ENCODE measurements at regions not wholly inside any gene's neighbourhood (a gene's known extent, or its start where the extent isn't known, plus 50 kb on each side); places are given as distances from the start of the nearest gene placed in this dataset.
"Not testable (repeated sequence)": the region's sequence is repeated elsewhere in the genome, so short reads cannot be mapped to it uniquely, and the experiment has no call there.

GRCh38 chr11:46198245-46199240 lies 77.3 kb upstream of the PHF21A start:
- no peak for DNase-seq
- in situ Hi-C loops (cut with HindIII; ENCODE audit: low pct_ligation_motif_present, low pct_unique_long_range_greater_than_20kb, low sequenced_read_pairs): no loop called here

GRCh38 chr11:46197421-46197820 lies 76.2 kb upstream of the PHF21A start:
- in situ Hi-C loops (cut with HindIII; ENCODE audit: low pct_ligation_motif_present, low pct_unique_long_range_greater_than_20kb, low sequenced_read_pairs): no loop called here
- DNase-seq: no peak

DNA sequence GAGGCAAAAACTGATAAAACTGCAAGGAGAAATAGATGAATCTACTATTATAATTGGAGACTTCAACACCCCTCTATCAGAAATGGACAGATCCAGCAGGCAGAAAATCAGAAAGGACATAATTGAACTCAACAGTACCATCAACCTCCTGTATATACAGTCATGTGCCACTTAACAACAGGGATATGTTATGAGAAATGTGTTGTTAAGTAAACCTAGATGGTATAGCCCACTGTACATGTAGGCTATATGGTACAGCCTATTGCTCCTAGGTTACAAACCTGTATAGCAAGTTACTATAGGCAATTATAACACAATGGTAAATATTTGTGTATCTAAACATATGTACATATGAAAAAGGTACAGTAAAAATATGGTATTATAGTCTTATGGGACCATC lies 66.8 kb upstream of the PHF21A start:
- DNase-seq: no peak
- in situ Hi-C loops (cut with HindIII; ENCODE audit: low pct_ligation_motif_present, low pct_unique_long_range_greater_than_20kb, low sequenced_read_pairs): no loop called here

DNA sequence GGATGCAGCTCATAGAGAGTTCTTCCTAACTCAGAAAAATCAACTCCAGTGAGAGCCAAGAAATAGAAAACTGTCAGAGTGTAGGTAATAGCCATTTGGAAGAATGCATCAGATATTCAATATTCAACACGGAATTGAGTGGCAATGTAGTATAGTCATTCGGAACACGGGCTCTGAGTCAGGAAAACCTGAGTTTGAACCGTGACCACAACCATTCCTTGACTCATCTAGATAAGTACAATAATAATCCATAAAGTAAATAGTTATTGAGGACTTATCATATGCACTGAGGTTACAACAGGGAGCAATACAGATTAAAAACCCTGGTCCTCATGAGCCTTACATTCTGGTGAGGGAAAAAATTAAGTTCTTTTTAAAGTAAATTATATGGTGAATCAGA lies 62.6 kb upstream of the PHF21A start:
- no peak for DNase-seq
- in situ Hi-C loops (cut with HindIII; ENCODE audit: low pct_ligation_motif_present, low pct_unique_long_range_greater_than_20kb, low sequenced_read_pairs): no loop called here

DNA sequence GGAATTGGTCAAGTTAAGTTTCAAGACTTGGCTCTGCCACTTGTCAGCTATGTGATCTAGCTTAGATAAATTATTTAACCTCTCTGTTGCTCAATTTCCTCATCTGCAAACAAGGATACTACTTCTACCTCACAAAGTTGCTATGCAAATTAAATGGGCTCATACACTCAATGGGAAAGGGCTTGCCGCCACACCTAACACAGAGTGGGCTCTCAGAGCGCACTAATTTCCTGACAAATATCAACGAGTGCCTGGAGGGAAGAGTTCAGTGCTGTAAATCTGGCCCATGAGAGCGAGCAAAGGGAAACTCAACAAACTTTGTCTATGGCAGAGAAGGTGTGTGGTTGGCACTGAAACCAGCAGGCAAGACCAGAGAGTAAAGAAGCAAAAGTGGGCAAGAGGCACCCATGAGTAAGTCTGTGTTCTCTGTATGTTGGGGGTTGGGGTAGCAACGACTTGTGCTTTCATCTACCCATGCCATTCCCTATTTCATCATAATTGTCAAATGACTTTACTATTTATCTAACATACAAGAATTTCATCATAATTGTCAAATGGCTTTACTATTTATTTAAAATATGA lies 60.7 kb upstream of the PHF21A start:
- in situ Hi-C loops (cut with HindIII; ENCODE audit: low pct_ligation_motif_present, low pct_unique_long_range_greater_than_20kb, low sequenced_read_pairs): no loop called here
- DNase-seq: no peak

DNA sequence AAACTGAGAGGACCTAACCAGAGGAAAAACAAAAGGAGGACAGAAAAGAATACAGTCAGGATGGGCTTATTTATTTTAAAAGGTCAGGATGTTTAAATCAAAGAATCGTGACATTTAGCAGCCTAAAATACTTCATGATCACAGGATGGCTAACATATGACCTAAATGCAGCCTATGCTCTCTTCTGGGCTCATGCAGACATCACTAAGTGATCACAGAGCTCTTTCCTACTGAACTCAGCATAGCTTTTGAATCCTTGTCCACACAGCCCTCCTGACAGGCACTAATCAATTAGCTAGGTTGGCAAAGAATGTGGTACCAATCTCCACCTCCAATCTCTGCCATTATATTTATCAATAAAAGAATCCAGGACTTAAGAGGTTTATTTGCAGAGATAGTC lies 60.1 kb upstream of the PHF21A start:
- in situ Hi-C loops (cut with HindIII; ENCODE audit: low pct_ligation_motif_present, low pct_unique_long_range_greater_than_20kb, low sequenced_read_pairs): no loop called here
- DNase-seq: no peak

GRCh38 chr11:46180736-46181135 lies 59.5 kb upstream of the PHF21A start:
- in situ Hi-C loops (cut with HindIII; ENCODE audit: low pct_ligation_motif_present, low pct_unique_long_range_greater_than_20kb, low sequenced_read_pairs): no loop called here
- no peak for DNase-seq

DNA sequence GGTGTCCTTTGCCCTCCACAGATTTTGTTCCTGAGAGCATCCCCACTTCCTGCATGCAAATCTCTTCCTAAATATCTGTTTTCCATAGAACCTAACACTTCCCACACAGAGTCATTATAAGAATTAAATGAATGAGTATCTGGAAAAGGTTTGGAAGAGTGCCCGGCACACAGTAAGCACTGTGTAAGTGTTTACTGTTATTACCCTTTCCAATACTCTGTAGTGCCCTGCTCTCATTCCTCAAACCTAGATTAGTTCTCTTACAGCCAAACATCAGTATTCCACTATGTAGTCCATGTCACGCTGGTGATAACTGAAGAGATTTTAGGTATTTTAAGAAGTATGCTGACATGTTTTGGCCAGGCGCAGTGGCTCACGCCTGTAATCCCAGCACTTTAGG lies 57.3 kb upstream of the PHF21A start:
- no peak for DNase-seq
- in situ Hi-C loops (cut with HindIII; ENCODE audit: low pct_ligation_motif_present, low pct_unique_long_range_greater_than_20kb, low sequenced_read_pairs): no loop called here

- in situ Hi-C loops (cut with HindIII; ENCODE audit: low pct_ligation_motif_present, low pct_unique_long_range_greater_than_20kb, low sequenced_read_pairs): no loop called here
- no peak for DNase-seq
These were observed 55.2 kb upstream of the PHF21A start for GRCh38 chr11:46176421-46176820.

DNA sequence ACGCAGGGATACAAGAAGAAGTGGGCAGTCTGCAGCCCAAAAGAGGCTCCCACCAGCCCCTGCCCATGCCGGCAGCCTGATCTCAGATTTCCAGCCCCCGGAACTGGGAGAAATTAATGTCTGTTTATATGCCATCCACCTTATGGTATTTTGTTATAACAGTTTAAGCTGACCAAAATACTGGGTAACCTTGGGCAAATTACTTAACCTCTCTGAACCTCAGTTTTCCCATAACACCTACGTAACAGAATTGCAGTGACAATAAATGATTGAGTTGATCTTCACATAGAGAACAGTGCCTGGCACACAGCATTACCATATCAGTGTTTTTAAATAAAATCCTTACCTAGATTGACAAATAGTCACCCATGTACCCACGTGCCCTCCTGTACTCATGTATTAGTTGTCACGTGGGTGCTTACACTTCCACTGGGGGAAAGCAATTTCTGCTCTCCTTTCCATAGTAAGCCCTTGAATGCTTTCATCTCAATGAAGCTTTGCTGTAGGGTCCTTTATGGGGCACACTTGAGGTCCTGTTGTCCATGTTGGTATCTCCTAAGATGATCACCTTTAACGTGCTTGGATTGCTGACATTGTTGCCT lies 54.2 kb upstream of the PHF21A start:
- in situ Hi-C loops (cut with HindIII; ENCODE audit: low pct_ligation_motif_present, low pct_unique_long_range_greater_than_20kb, low sequenced_read_pairs): no loop called here
- DNase-seq: no peak

GRCh38 chr11:46171693-46172092 lies 50.4 kb upstream of the PHF21A start:
- DNase-seq; in situ Hi-C loops (cut with HindIII; ENCODE audit: low pct_ligation_motif_present, low pct_unique_long_range_greater_than_20kb, low sequenced_read_pairs): not testable (repeated sequence)

All from ACHN (cell line).